Fibroblast of lung (primary cell): ENCODE measurements at regions not wholly inside any gene's neighbourhood (a gene's known extent, or its start where the extent isn't known, plus 50 kb on each side); places are given as distances from the start of the nearest gene placed in this dataset.
"Not testable (repeated sequence)": the region's sequence is repeated elsewhere in the genome, so short reads cannot be mapped to it uniquely, and the experiment has no call there.

Experiments used
- DNase-seq, 2 donors: peaks; one replicate each; pipeline versions ENCODE4 v3.0.0 to v3.0.0-alpha.2; 2010; ENCODE audit warnings: low read depth in 2 of 2
- H2AFZ ChIP-seq: 2 replicates; pipeline ENCODE4 v1.5.1; 2012; ENCODE audit warnings: low read length, control low read depth, inconsistent platforms
- H3K27ac ChIP-seq: 2 replicates; pipeline ENCODE4 v1.5.1; 2011; ENCODE audit warnings: low read length, control low read depth; ENCODE audit not compliant: insufficient read depth
- H3K27me3 ChIP-seq: 2 replicates; pipeline ENCODE4 v1.5.1; 2011; ENCODE audit warnings: mild to moderate bottlenecking, low read length; ENCODE audit not compliant: control insufficient read depth, insufficient read depth
- H3K36me3 ChIP-seq: 2 replicates; pipeline ENCODE4 v1.5.1; 2011; ENCODE audit warnings: low read length; ENCODE audit not compliant: control insufficient read depth, insufficient read depth
- H3K4me1 ChIP-seq: 2 replicates; pipeline ENCODE4 v1.5.1; 2011; ENCODE audit warnings: low read length; ENCODE audit not compliant: control insufficient read depth, insufficient read depth; ENCODE audit errors: extremely low read depth
- H3K4me2 ChIP-seq: 2 replicates; pipeline ENCODE4 v1.5.1; 2011; ENCODE audit warnings: low read length, control low read depth; ENCODE audit not compliant: insufficient read depth; ENCODE audit errors: extremely low read depth
- H3K4me3 ChIP-seq, 4 experiments: fragments of 200-600 bp in 1 of 4; sonication (generic) in 1 of 4; replicated peaks in 1 of 4; 2 replicates each; pipeline ENCODE4 v1.5.1; 2011 to 2016; ENCODE audit warnings: low read length in 4 of 4, low read depth in 3 of 4, mild to moderate bottlenecking in 3 of 4, control low read depth in 2 of 4, inconsistent platforms in 1 of 4, mixed read lengths in 1 of 4; ENCODE audit not compliant: insufficient read depth in 1 of 4; ENCODE audit errors: control extremely low read depth in 1 of 4
- H3K79me2 ChIP-seq: 2 replicates; pipeline ENCODE4 v1.5.1; 2012; ENCODE audit warnings: mild to moderate bottlenecking, low read length, inconsistent platforms; ENCODE audit not compliant: control insufficient read depth, insufficient read depth
- H3K9ac ChIP-seq: 2 replicates; pipeline ENCODE4 v1.5.1; 2011; ENCODE audit warnings: mild to moderate bottlenecking, low read length, control low read depth; ENCODE audit not compliant: insufficient read depth
- H3K9me3 ChIP-seq: 2 replicates; pipeline ENCODE4 v1.5.1; 2012; ENCODE audit warnings: low read depth, low read length; ENCODE audit not compliant: control insufficient read depth, insufficient read depth
- H4K20me1 ChIP-seq: 2 replicates; pipeline ENCODE4 v1.5.1; 2011; ENCODE audit warnings: low read length; ENCODE audit not compliant: control insufficient read depth, insufficient read depth; ENCODE audit errors: extremely low read depth
- EZH2 ChIP-seq: IDR thresholded peaks from 2 replicates; pipeline ENCODE4 v1.5.1; 2012; ENCODE audit warnings: low read length, control low read depth, mild to moderate bottlenecking; ENCODE audit errors: missing control alignments
- TF ChIP-seq, protein P1 (sequence below), 2 donors: IDR thresholded peaks in 1 of 2; conservative IDR thresholded peaks in 1 of 2; 1 replicate in 1 of 2; 2 replicates in 1 of 2; pipeline ENCODE4 v1.5.1; 2011 to 2012; ENCODE audit warnings: low read length in 2 of 2, control low read depth in 1 of 2, inconsistent platforms in 1 of 2, low read depth in 1 of 2, mild to moderate bottlenecking in 1 of 2

GRCh38 chr2:71961289-71962027 is 186.2 kb downstream of the CYP26B1 start:
- Histone ChIP-seq H3K36me3 (no peaks in the 10 kb centered on the region), H2AFZ (no peak overlapping the region), H3K79me2 (no peaks in the 10 kb centered on the region), H3K4me3 (no peak overlapping the region), H3K9ac (no peak overlapping the region), H4K20me1 (no peaks in the 10 kb centered on the region), H3K9me3 (no peaks in the 10 kb centered on the region), H3K4me1 (no peaks in the 10 kb centered on the region), H3K27ac (no peak overlapping the region), H3K27me3 (no peaks in the 10 kb centered on the region), H3K4me2 (no peak overlapping the region)
- TF ChIP-seq, protein P1, sequence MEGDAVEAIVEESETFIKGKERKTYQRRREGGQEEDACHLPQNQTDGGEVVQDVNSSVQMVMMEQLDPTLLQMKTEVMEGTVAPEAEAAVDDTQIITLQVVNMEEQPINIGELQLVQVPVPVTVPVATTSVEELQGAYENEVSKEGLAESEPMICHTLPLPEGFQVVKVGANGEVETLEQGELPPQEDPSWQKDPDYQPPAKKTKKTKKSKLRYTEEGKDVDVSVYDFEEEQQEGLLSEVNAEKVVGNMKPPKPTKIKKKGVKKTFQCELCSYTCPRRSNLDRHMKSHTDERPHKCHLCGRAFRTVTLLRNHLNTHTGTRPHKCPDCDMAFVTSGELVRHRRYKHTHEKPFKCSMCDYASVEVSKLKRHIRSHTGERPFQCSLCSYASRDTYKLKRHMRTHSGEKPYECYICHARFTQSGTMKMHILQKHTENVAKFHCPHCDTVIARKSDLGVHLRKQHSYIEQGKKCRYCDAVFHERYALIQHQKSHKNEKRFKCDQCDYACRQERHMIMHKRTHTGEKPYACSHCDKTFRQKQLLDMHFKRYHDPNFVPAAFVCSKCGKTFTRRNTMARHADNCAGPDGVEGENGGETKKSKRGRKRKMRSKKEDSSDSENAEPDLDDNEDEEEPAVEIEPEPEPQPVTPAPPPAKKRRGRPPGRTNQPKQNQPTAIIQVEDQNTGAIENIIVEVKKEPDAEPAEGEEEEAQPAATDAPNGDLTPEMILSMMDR (conservative IDR thresholded peaks at IDR 0.05 in 1 of 2, IDR thresholded peaks at IDR 0.05 in 1 of 2; ENCODE audit: low read depth in 1 of 2, low read length in 2 of 2): no peak
- TF ChIP-seq EZH2: no peak
- no peak for DNase-seq

GRCh38 chr2:71959494-71959893 is 188.2 kb downstream of the CYP26B1 start:
- Histone ChIP-seq H3K9ac (no peak overlapping the region), H3K4me2 (no peak overlapping the region), H2AFZ (no peak overlapping the region), H4K20me1 (no peaks in the 10 kb centered on the region), H3K27me3 (no peaks in the 10 kb centered on the region), H3K4me1 (no peaks in the 10 kb centered on the region), H3K4me3 (no peak overlapping the region), H3K36me3 (no peaks in the 10 kb centered on the region), H3K79me2 (no peaks in the 10 kb centered on the region), H3K9me3 (no peaks in the 10 kb centered on the region), H3K27ac (no peak overlapping the region)
- TF ChIP-seq, protein P1 (conservative IDR thresholded peaks at IDR 0.05 in 1 of 2, IDR thresholded peaks at IDR 0.05 in 1 of 2; ENCODE audit: low read depth in 1 of 2, low read length in 2 of 2): no peak
- TF ChIP-seq EZH2: no peak
- DNase-seq: no peak

GRCh38 chr2:71958426-71958825 is 189.2 kb downstream of the CYP26B1 start:
- not testable (repeated sequence) for H3K4me1 ChIP-seq, H3K79me2 ChIP-seq, H3K27ac ChIP-seq

More at GRCh38 chr2:71958426-71958825, 189.2 kb downstream of the CYP26B1 start:
- H4K20me1 ChIP-seq, H3K27me3 ChIP-seq, H3K36me3 ChIP-seq, H3K9ac ChIP-seq, DNase-seq, H3K4me2 ChIP-seq, H3K4me3 ChIP-seq, H2AFZ ChIP-seq, H3K9me3 ChIP-seq: not testable (repeated sequence)
